SK-N-SH (cell line): ENCODE measurements at regions not wholly inside any gene's neighbourhood (a gene's known extent, or its start where the extent isn't known, plus 50 kb on each side); places are given as distances from the start of the nearest gene placed in this dataset.

Experiments
- CTCF ChIP-seq: fragments of 200-600 bp; sonication (generic); IDR thresholded peaks from 2 replicates; pipeline ENCODE4 v1.6.1; 2017; ENCODE audit warnings: antibody characterized with exemption, mild to moderate bottlenecking, moderate library complexity
- FOSL2 ChIP-seq: IDR thresholded peaks from 2 replicates; pipeline ENCODE4 v1.4.0; 2012; ENCODE audit warnings: low read depth, mild to moderate bottlenecking, moderate library complexity, borderline replicate concordance
- MEF2A ChIP-seq: IDR thresholded peaks from 2 replicates; pipeline ENCODE4 v1.4.0; 2012; ENCODE audit warnings: low read depth, borderline replicate concordance
- RAD21 ChIP-seq: IDR thresholded peaks from 2 replicates; pipeline ENCODE4 v1.6.1; 2012; ENCODE audit warnings: mild to moderate bottlenecking, low read length
- RFX5 ChIP-seq: IDR thresholded peaks from 2 replicates; pipeline ENCODE4 v1.6.1; 2012; ENCODE audit warnings: mild to moderate bottlenecking, improper control_type of control experiment, low read length
- RXRA ChIP-seq: IDR thresholded peaks from 2 replicates; pipeline ENCODE4 v1.4.0; 2012; ENCODE audit warnings: low read depth, mild to moderate bottlenecking, borderline replicate concordance
- SIN3A ChIP-seq: IDR thresholded peaks from 2 replicates; pipeline ENCODE4 v1.6.1; 2012; ENCODE audit warnings: low read depth, mild to moderate bottlenecking, low read length, moderate library complexity, borderline replicate concordance
- TAF1 ChIP-seq: IDR thresholded peaks from 2 replicates; pipeline ENCODE4 v1.6.1; 2012; ENCODE audit warnings: low read depth, mild to moderate bottlenecking, low read length, moderate library complexity, borderline replicate concordance
- USF2 ChIP-seq: fragments of 150-350 bp; IDR thresholded peaks from 2 replicates; pipeline ENCODE4 v1.6.1; 2017; ENCODE audit warnings: antibody characterized with exemption, low read length, low read depth, borderline replicate concordance
- YY1 ChIP-seq: IDR thresholded peaks from 2 replicates; pipeline ENCODE4 v1.4.0; 2012; ENCODE audit warnings: low read depth, mild to moderate bottlenecking
- TF ChIP-seq, protein P1 (sequence below): IDR thresholded peaks from 2 replicates; pipeline ENCODE4 v1.6.1; 2012; ENCODE audit warnings: mild to moderate bottlenecking, low read depth, low read length, moderate library complexity

GRCh38 chr12:114248527-114248926 lies 157.4 kb downstream of the TBX5 start:
- TF ChIP-seq CTCF (no peak), USF2 (no peak), RAD21 (no peak), YY1 (no peak), MEF2A (no peak), RXRA (no peak), TAF1 (no peak), FOSL2 (no peak), RFX5 (no peak), SIN3A (no peak)
- TF ChIP-seq, protein P1, sequence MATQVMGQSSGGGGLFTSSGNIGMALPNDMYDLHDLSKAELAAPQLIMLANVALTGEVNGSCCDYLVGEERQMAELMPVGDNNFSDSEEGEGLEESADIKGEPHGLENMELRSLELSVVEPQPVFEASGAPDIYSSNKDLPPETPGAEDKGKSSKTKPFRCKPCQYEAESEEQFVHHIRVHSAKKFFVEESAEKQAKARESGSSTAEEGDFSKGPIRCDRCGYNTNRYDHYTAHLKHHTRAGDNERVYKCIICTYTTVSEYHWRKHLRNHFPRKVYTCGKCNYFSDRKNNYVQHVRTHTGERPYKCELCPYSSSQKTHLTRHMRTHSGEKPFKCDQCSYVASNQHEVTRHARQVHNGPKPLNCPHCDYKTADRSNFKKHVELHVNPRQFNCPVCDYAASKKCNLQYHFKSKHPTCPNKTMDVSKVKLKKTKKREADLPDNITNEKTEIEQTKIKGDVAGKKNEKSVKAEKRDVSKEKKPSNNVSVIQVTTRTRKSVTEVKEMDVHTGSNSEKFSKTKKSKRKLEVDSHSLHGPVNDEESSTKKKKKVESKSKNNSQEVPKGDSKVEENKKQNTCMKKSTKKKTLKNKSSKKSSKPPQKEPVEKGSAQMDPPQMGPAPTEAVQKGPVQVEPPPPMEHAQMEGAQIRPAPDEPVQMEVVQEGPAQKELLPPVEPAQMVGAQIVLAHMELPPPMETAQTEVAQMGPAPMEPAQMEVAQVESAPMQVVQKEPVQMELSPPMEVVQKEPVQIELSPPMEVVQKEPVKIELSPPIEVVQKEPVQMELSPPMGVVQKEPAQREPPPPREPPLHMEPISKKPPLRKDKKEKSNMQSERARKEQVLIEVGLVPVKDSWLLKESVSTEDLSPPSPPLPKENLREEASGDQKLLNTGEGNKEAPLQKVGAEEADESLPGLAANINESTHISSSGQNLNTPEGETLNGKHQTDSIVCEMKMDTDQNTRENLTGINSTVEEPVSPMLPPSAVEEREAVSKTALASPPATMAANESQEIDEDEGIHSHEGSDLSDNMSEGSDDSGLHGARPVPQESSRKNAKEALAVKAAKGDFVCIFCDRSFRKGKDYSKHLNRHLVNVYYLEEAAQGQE = peak; percentile 87
